IMR-90 (cell line): ENCODE measurements at regions not wholly inside any gene's neighbourhood (a gene's known extent, or its start where the extent isn't known, plus 50 kb on each side); places are given as distances from the start of the nearest gene placed in this dataset.

Experiments used
- ATAC-seq: fragments of 200-7000 bp; cut with Tn5 transposase; 2 replicates; pipeline ENCODE4 v1.9.1; 2020; ENCODE audit warnings: low read depth, mild to moderate bottlenecking, moderate library complexity
- BruUV-seq: library from RNA; stranded (reverse); fragments of 400-500 nt; replicated peaks from 2 replicates; lab custom pipeline; 2021; lab: Mats Ljungman, UMichigan
- CTCF ChIA-PET: fragments of 300-600 bp; formaldehyde crosslinking; extraction: SDS; loops from one replicate; lab custom pipeline; 2021; ENCODE audit warnings: antibody characterized with exemption; lab: Yijun Ruan, JAX
- POLR2A ChIA-PET: fragments of 300-600 bp; sonication (Branson Sonifier 250); formaldehyde crosslinking; loops from one replicate; lab custom pipeline; 2022; ENCODE audit warnings: antibody characterized with exemption; ENCODE audit not compliant: unreplicated experiment; lab: Charles Lee
- DNase-seq: peaks from one replicate; pipeline ENCODE4 v3.0.0; 2013
- H2AFZ ChIP-seq: replicated peaks from 2 replicates; pipeline ENCODE3; 2013; ENCODE audit warnings: low read length, mild to moderate bottlenecking; ENCODE audit not compliant: poor library complexity
- H2AK5ac ChIP-seq: 2 replicates; pipeline ENCODE4 v1.6.1; 2013; ENCODE audit warnings: low read depth, low read length, inconsistent platforms
- H2AK9ac ChIP-seq: replicated peaks from 2 replicates; pipeline ENCODE3; 2013; ENCODE audit warnings: mild to moderate bottlenecking, low read depth, low read length, moderate library complexity; ENCODE audit not compliant: poor library complexity
- H2BK120ac ChIP-seq: 2 replicates; pipeline ENCODE4 v1.6.1; 2013; ENCODE audit warnings: low read depth, low read length, inconsistent platforms
- H2BK15ac ChIP-seq: 3 replicates; pipeline ENCODE4 v1.6.1; 2013; ENCODE audit warnings: low read depth, low read length, inconsistent platforms
- H2BK20ac ChIP-seq: 2 replicates; pipeline ENCODE4 v1.6.1; 2013; ENCODE audit warnings: low read depth, mild to moderate bottlenecking, inconsistent platforms, low read length, moderate library complexity
- H2BK5ac ChIP-seq: 2 replicates; pipeline ENCODE4 v1.6.1; 2013; ENCODE audit warnings: mild to moderate bottlenecking, low read depth, low read length, inconsistent platforms; ENCODE audit not compliant: poor library complexity, severe bottlenecking
- H3K14ac ChIP-seq: replicated peaks from 2 replicates; pipeline ENCODE4 v1.6.1; 2013; ENCODE audit warnings: low read depth, low read length, inconsistent platforms
- H3K18ac ChIP-seq: 2 replicates; pipeline ENCODE4 v1.6.1; 2013; ENCODE audit warnings: low read depth, low read length, control low read depth
- H3K23ac ChIP-seq: 2 replicates; pipeline ENCODE4 v1.6.1; 2013; ENCODE audit warnings: low read depth, low read length, inconsistent platforms
- H3K27ac ChIP-seq: 2 replicates; pipeline ENCODE4 v1.5.1; 2013; ENCODE audit warnings: mild to moderate bottlenecking, control low read depth, low read length; ENCODE audit not compliant: insufficient read depth
- H3K27me3 ChIP-seq: 2 replicates; pipeline ENCODE4 v1.6.1; 2013; ENCODE audit warnings: low read length; ENCODE audit not compliant: control insufficient read depth, insufficient read depth
- H3K36me3 ChIP-seq: 2 replicates; pipeline ENCODE4 v1.6.1; 2013; ENCODE audit warnings: low read length, mixed read lengths; ENCODE audit not compliant: control insufficient read depth, insufficient read depth
- H3K4ac ChIP-seq: 2 replicates; pipeline ENCODE4 v1.6.1; 2013; ENCODE audit warnings: low read depth, low read length, inconsistent platforms
- H3K4me1 ChIP-seq: 2 replicates; pipeline ENCODE4 v1.6.1; 2013; ENCODE audit warnings: low read length, mixed read lengths; ENCODE audit not compliant: control insufficient read depth, insufficient read depth
- H3K4me2 ChIP-seq: 2 replicates; pipeline ENCODE4 v1.6.1; 2013; ENCODE audit warnings: low read depth, mild to moderate bottlenecking, control low read depth, low read length, moderate library complexity
- H3K4me3 ChIP-seq: 2 replicates; pipeline ENCODE4 v1.5.1; 2013; ENCODE audit warnings: low read depth, mild to moderate bottlenecking, control low read depth, low read length, moderate library complexity; ENCODE audit not compliant: insufficient read depth
- H3K56ac ChIP-seq: 2 replicates; pipeline ENCODE4 v1.6.1; 2013; ENCODE audit warnings: low read length, inconsistent platforms; ENCODE audit not compliant: insufficient read depth; ENCODE audit errors: extremely low read depth
- H3K79me1 ChIP-seq, 2 experiments: 2 replicates each; pipeline ENCODE4 v1.6.1; 2013; ENCODE audit warnings: low read length in 2 of 2, inconsistent platforms in 1 of 2, low read depth in 1 of 2
- H3K9ac ChIP-seq: 2 replicates; pipeline ENCODE4 v1.6.1; 2013; ENCODE audit warnings: low read depth, low read length, control low read depth
- H3K9me1 ChIP-seq: 2 replicates; pipeline ENCODE4 v1.6.1; 2013; ENCODE audit warnings: low read length, inconsistent platforms; ENCODE audit not compliant: insufficient read depth
- H3K9me3 ChIP-seq: 2 replicates; pipeline ENCODE4 v1.6.1; 2013; ENCODE audit warnings: low read length; ENCODE audit not compliant: control insufficient read depth, insufficient read depth
- H4K20me1 ChIP-seq: 2 replicates; pipeline ENCODE4 v1.6.1; 2013; ENCODE audit warnings: low read length, inconsistent platforms; ENCODE audit not compliant: insufficient read depth
- H4K5ac ChIP-seq: 2 replicates; pipeline ENCODE4 v1.6.1; 2013; ENCODE audit warnings: mild to moderate bottlenecking, low read depth, low read length, control low read depth
- H4K8ac ChIP-seq, 2 experiments: 2 replicates each; pipeline ENCODE4 v1.6.1; 2013; ENCODE audit warnings: low read depth in 2 of 2, low read length in 2 of 2, control low read depth in 1 of 2, inconsistent platforms in 1 of 2
- H4K91ac ChIP-seq: 2 replicates; pipeline ENCODE4 v1.6.1; 2013; ENCODE audit warnings: low read depth, low read length, inconsistent platforms; ENCODE audit not compliant: insufficient read depth
- CTCF ChIP-seq: conservative IDR thresholded peaks from 2 replicates; pipeline ENCODE4 v1.5.1; 2012; ENCODE audit warnings: mild to moderate bottlenecking, low read depth, low read length, improper control_type of control experiment
- NFE2L2 ChIP-seq: fragments of 150-350 bp; IDR thresholded peaks from 2 replicates; pipeline ENCODE4 v1.6.1; 2016; ENCODE audit warnings: low read depth, mild to moderate bottlenecking, low read length
- RFX5 ChIP-seq: IDR thresholded peaks from 2 replicates; pipeline ENCODE4 v1.8.0; 2012; ENCODE audit warnings: low read depth, mild to moderate bottlenecking, low read length, moderate library complexity
- WGBS, 2 experiments: methylation state at CpG; one replicate each; pipeline versions ENCODE4 v1.1.5 to v1.1.7; 2013; ENCODE audit warnings: missing lambda C conversion rate in 2 of 2; ENCODE audit not compliant: insufficient read length in 1 of 2; ENCODE audit errors: extremely low coverage in 2 of 2; 5-methylcytosine and 5-hydroxymethylcytosine counted together
- dilution Hi-C: fragments of 300-500 bp; cut with HindIII; formaldehyde crosslinking; loops from one replicate; pipeline ENCODE4 v1.14.3; 2018; ENCODE audit warnings: low sequenced_read_pairs; ENCODE audit not compliant: unreplicated experiment
- in situ Hi-C: fragments of 300-500 bp; cut with MboI; formaldehyde crosslinking; loops from 3 replicates; pipeline ENCODE4 v1.14.3; 2019; ENCODE audit warnings: low sequenced_read_pairs, inconsistent platforms, mixed read lengths
- intact Hi-C: fragments of 100-400 bp; cut with micrococcal nuclease; formaldehyde crosslinking; loops from 2 replicates; pipeline ENCODE4 v1.10.0; 2022

GRCh38 chr17:13704333-13704732, 102.6 kb upstream of the HS3ST3A1 start:
- no peak overlapping the region for H3K23ac ChIP-seq
- no peaks in the 10 kb centered on the region for H3K9me1 ChIP-seq
- dilution Hi-C loops (no loop called here), intact Hi-C loops (no loop called here), in situ Hi-C loops (no loop called here)
- H4K8ac ChIP-seq, result peak overlapping the region in 1 of 2 experiments; percentile 50; a peak in 1 of 4 replicates
- H3K4me2 ChIP-seq, result no peak overlapping the region
- H3K4ac ChIP-seq, result peak overlapping the region; percentile 17; the same call in 1 of the 2 replicates
- H3K79me1 ChIP-seq, result no peaks in the 10 kb centered on the region
- no peak overlapping the region for H3K56ac ChIP-seq
- H3K14ac ChIP-seq, result no peak overlapping the region
- H2AFZ ChIP-seq, result peak overlapping the region; percentile 46
- no peak overlapping the region for H3K4me3 ChIP-seq
- no peaks in the 10 kb centered on the region for H3K9me3 ChIP-seq
- H4K20me1 ChIP-seq, result no peaks in the 10 kb centered on the region
- peak; percentile 75 for DNase-seq
- no peak overlapping the region for H3K27ac ChIP-seq
- H4K91ac ChIP-seq, result no peak overlapping the region
- no peak overlapping the region for H2AK9ac ChIP-seq
- no peaks in the 10 kb centered on the region for H3K36me3 ChIP-seq
- no peak overlapping the region for H3K18ac ChIP-seq
- H2AK5ac ChIP-seq, result no peak overlapping the region
- no peak overlapping the region for H4K5ac ChIP-seq
- TF ChIP-seq NFE2L2 (peak; percentile 53; the same call in 1 of the 2 replicates), CTCF (no peak), RFX5 (no peak)
- 0% methylated on average over 1 of the region's 1 CpG; no CpG with 5 or more reads in 1 of the 2 experiments for WGBS, 2 experiments
- H2BK20ac ChIP-seq, result 0 out of 2 replicates have a peak overlapping the region, but pooled peaks have one; percentile 23
- CTCF ChIA-PET, result interaction anchor here (0.7 kb wide), 1 partner anchor 271 kb away, joined by 4 read pairs; no protein-coding TSS in a partner anchor
- peak overlapping the region; percentile 12; the same call in 1 of the 3 replicates for H2BK15ac ChIP-seq
- H2BK120ac ChIP-seq, result peak overlapping the region; percentile 44; the same call in 1 of the 2 replicates
- BruUV-seq, result no TSS peak
- peaks cover 2% of the 10 kb centered on the region; the same call in 1 of the 2 replicates for H3K4me1 ChIP-seq
- POLR2A ChIA-PET, result no interaction called here
- no peak overlapping the region for H3K9ac ChIP-seq
- no peaks in the 10 kb centered on the region for H3K27me3 ChIP-seq
- ATAC-seq, result peak; percentile 92
- no peak overlapping the region for H2BK5ac ChIP-seq
